OCI-LY1 (cell line): ENCODE measurements at regions not wholly inside any gene's neighbourhood (a gene's known extent, or its start where the extent isn't known, plus 50 kb on each side); places are given as distances from the start of the nearest gene placed in this dataset.

Source experiments
- CTCF ChIP-seq: fragments of 200-600 bp; sonication (generic), shearing (Covaris generic); IDR thresholded peaks from 2 replicates; pipeline ENCODE4 v1.5.1; 2017; ENCODE audit warnings: mild to moderate bottlenecking, antibody characterized with exemption, low read length, moderate library complexity, mixed read lengths
- EZH2 ChIP-seq: fragments of 200-600 bp; sonication (generic), shearing (Covaris generic); IDR thresholded peaks from 2 replicates; pipeline ENCODE4 v1.8.0; 2017; ENCODE audit warnings: borderline replicate concordance, mixed run types, mild to moderate bottlenecking, antibody characterized with exemption, low read length, moderate library complexity, mixed read lengths

- TF ChIP-seq CTCF = no peak
- no peak for TF ChIP-seq EZH2
Observed at GRCh38 chrX:69032601-69033000, 132.7 kb downstream of the PJA1 start.
